Activated naive CD8-positive, alpha-beta T cell treated with anti-CD3 and anti-CD28 coated beads, Interleukin-2, amount 10 ng/mL, durations not matched to agents 7 days and 5 days (primary cell): ENCODE measurements at regions not wholly inside any gene's neighbourhood (a gene's known extent, or its start where the extent isn't known, plus 50 kb on each side); places are given as distances from the start of the nearest gene placed in this dataset.
"Not testable (repeated sequence)": the region's sequence is repeated elsewhere in the genome, so short reads cannot be mapped to it uniquely, and the experiment has no call there.

Source experiments
- ATAC-seq: fragments of 150-1000 bp; cut with Tn5 transposase; one replicate; pipeline ENCODE4 v1.10.0; 2021; ENCODE audit warnings: low read depth, moderate library complexity
- POLR2A ChIA-PET: fragments of 350-600 bp; sonication (Branson Sonifier 250); formaldehyde crosslinking; loops from one replicate; lab custom pipeline; 2021; ENCODE audit warnings: antibody characterized with exemption; lab: Charles Lee
- DNase-seq: peaks from one replicate; pipeline ENCODE4 v3.0.0; 2021
- H3K27ac Mint-ChIP-seq: one replicate; pipeline ENCODE4 v1.8.0; 2022; ENCODE audit warnings: mild to moderate bottlenecking, mixed read lengths
- H3K27me3 Mint-ChIP-seq: one replicate; pipeline ENCODE4 v1.8.0; 2022; ENCODE audit warnings: mild to moderate bottlenecking, moderate library complexity, mixed read lengths
- H3K36me3 Mint-ChIP-seq: one replicate; pipeline ENCODE4 v1.8.0; 2021; ENCODE audit warnings: mild to moderate bottlenecking, mixed read lengths
- H3K4me1 Mint-ChIP-seq: one replicate; pipeline ENCODE4 v1.8.0; 2021; ENCODE audit warnings: mixed read lengths
- H3K4me3 Mint-ChIP-seq: one replicate; pipeline ENCODE4 v1.8.0; 2022; ENCODE audit warnings: mild to moderate bottlenecking, moderate library complexity, mixed read lengths
- H3K9me3 Mint-ChIP-seq: one replicate; pipeline ENCODE4 v1.8.0; 2021; ENCODE audit warnings: mixed read lengths

- H3K9me3 Mint-ChIP-seq, ATAC-seq, POLR2A ChIA-PET, H3K4me3 Mint-ChIP-seq, DNase-seq, H3K4me1 Mint-ChIP-seq, H3K36me3 Mint-ChIP-seq, H3K27ac Mint-ChIP-seq, H3K27me3 Mint-ChIP-seq: not testable (repeated sequence)
Observed at GRCh38 chr2:66632882-66633281, 198.0 kb downstream of the MEIS1 start.

DNA sequence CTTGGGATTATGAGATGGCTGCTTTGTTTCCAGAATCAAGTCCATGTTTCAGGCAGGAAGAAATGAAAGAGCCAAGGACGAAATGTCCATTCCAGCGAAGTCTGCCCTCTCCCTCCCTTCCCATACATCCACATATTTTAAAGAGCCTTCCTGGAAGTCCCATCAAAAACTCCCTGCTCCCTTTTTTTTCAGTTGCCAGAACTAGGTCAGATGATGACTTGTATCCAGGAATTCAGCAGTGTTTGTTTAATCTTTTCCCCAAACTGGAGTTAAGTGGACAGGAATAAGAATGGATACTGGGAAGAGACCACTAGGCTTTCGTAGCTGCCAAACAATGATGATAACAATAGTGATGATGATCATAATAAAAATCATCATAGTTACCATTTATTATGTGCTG lies 198.7 kb downstream of the MEIS1 start:
- H3K9me3 Mint-ChIP-seq: peaks cover 2% of the 10 kb centered on the region
- no peak for ATAC-seq
- H3K36me3 Mint-ChIP-seq: no peaks in the 10 kb centered on the region
- no peak for DNase-seq
- POLR2A ChIA-PET: no interaction called here
- H3K4me3 Mint-ChIP-seq: no peak overlapping the region
- H3K27ac Mint-ChIP-seq: no peak overlapping the region
- H3K4me1 Mint-ChIP-seq: no peaks in the 10 kb centered on the region
- H3K27me3 Mint-ChIP-seq: no peaks in the 10 kb centered on the region

DNA sequence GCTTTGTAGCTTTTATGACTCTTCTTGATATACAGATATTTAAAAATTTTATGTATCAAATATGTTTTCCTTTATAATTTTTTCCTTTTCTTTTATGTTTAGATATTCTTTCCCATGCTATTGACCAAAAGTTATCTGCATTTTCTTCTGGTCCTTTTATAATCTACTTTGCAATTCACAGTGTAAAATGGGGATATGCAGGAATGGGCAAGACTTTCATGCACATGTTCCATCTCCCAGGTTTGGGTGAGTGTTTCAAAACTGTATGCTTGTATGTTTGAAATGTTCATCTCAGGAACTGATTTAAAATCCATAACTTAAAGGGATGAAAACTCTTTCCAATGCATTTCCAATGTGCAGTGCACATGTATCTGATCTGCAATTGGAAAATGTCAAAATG lies 199.9 kb downstream of the MEIS1 start:
- H3K36me3 Mint-ChIP-seq: no peaks in the 10 kb centered on the region
- H3K4me3 Mint-ChIP-seq: no peak overlapping the region
- no peaks in the 10 kb centered on the region for H3K4me1 Mint-ChIP-seq
- no peak for ATAC-seq
- DNase-seq: no peak
- H3K9me3 Mint-ChIP-seq: peaks cover 2% of the 10 kb centered on the region
- H3K27ac Mint-ChIP-seq: no peak overlapping the region
- H3K27me3 Mint-ChIP-seq: no peaks in the 10 kb centered on the region
- POLR2A ChIA-PET: no interaction called here

DNA sequence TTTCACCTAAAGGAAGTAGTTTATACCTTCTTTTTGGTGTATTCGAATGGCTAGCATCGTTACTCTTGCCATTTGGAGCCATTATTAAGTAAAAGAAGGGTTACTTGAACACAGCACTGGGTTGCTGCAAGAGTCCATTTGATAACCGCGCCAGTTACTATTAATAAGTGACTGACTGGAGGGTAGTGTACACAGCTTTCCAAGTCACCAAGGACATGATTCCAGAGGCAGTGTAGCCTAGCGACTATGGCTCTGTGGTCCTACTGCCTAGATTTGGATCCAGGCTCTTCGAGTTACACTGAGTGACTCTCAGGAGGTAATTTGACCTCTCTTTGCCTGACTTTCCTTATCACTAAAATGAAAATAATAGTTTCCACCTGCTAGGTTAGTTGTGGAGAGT lies 206.8 kb downstream of the MEIS1 start:
- POLR2A ChIA-PET: no interaction called here
- no peak for ATAC-seq
- DNase-seq: no peak
- H3K36me3 Mint-ChIP-seq: no peaks in the 10 kb centered on the region
- H3K27ac Mint-ChIP-seq: no peak overlapping the region
- H3K27me3 Mint-ChIP-seq: no peaks in the 10 kb centered on the region
- no peaks in the 10 kb centered on the region for H3K9me3 Mint-ChIP-seq
- H3K4me1 Mint-ChIP-seq: no peaks in the 10 kb centered on the region
- no peak overlapping the region for H3K4me3 Mint-ChIP-seq

GRCh38 chr2:66648081-66648480 lies 213.2 kb downstream of the MEIS1 start:
- POLR2A ChIA-PET, ATAC-seq: not testable (repeated sequence)

GRCh38 chr2:66649006-66649405 lies 214.1 kb downstream of the MEIS1 start:
- Mint-ChIP-seq H3K36me3 (no peaks in the 10 kb centered on the region), H3K4me3 (no peak overlapping the region), H3K27ac (no peak overlapping the region), H3K4me1 (no peaks in the 10 kb centered on the region), H3K27me3 (no peaks in the 10 kb centered on the region), H3K9me3 (no peaks in the 10 kb centered on the region)
- POLR2A ChIA-PET: no interaction called here
- ATAC-seq (no peak), DNase-seq (no peak)

More at GRCh38 chr2:66648081-66648480, 213.2 kb downstream of the MEIS1 start:
- not testable (repeated sequence) for H3K36me3 Mint-ChIP-seq, H3K27me3 Mint-ChIP-seq, H3K9me3 Mint-ChIP-seq, H3K4me3 Mint-ChIP-seq, H3K4me1 Mint-ChIP-seq, H3K27ac Mint-ChIP-seq, DNase-seq

GRCh38 chr2:66651295-66651694 lies 216.4 kb downstream of the MEIS1 start:
- POLR2A ChIA-PET: no interaction called here
- H3K4me3 Mint-ChIP-seq: no peak overlapping the region
- DNase-seq (no peak), ATAC-seq (no peak)
- no peaks in the 10 kb centered on the region for H3K36me3 Mint-ChIP-seq
- H3K9me3 Mint-ChIP-seq: no peaks in the 10 kb centered on the region
- no peak overlapping the region for H3K27ac Mint-ChIP-seq
- no peaks in the 10 kb centered on the region for H3K4me1 Mint-ChIP-seq
- H3K27me3 Mint-ChIP-seq: no peaks in the 10 kb centered on the region

DNA sequence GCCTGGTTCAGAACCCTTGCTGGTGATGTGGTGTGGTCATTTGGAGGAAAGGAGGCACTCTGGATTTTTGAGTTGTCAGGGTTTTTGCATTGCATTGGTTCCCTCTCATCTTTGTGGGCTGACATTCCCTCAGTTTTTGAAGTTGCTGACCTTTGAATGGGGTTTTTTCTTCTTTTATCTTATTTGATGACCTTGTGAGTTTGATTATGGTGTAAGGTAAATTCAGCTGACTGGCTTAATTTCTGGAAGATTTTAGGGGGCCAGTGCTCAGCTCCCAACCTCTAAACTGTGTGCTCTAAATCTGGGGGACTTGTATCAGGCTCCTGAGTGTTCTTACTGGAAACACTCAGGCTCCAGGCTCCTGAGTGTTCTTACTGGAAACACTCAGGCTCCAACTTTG lies 225.9 kb downstream of the MEIS1 start:
- no peak overlapping the region for H3K4me3 Mint-ChIP-seq
- H3K36me3 Mint-ChIP-seq: no peaks in the 10 kb centered on the region
- H3K27ac Mint-ChIP-seq: no peak overlapping the region
- POLR2A ChIA-PET: no interaction called here
- H3K9me3 Mint-ChIP-seq: no peaks in the 10 kb centered on the region
- DNase-seq: no peak
- no peaks in the 10 kb centered on the region for H3K4me1 Mint-ChIP-seq
- ATAC-seq: no peak
- no peaks in the 10 kb centered on the region for H3K27me3 Mint-ChIP-seq

DNA sequence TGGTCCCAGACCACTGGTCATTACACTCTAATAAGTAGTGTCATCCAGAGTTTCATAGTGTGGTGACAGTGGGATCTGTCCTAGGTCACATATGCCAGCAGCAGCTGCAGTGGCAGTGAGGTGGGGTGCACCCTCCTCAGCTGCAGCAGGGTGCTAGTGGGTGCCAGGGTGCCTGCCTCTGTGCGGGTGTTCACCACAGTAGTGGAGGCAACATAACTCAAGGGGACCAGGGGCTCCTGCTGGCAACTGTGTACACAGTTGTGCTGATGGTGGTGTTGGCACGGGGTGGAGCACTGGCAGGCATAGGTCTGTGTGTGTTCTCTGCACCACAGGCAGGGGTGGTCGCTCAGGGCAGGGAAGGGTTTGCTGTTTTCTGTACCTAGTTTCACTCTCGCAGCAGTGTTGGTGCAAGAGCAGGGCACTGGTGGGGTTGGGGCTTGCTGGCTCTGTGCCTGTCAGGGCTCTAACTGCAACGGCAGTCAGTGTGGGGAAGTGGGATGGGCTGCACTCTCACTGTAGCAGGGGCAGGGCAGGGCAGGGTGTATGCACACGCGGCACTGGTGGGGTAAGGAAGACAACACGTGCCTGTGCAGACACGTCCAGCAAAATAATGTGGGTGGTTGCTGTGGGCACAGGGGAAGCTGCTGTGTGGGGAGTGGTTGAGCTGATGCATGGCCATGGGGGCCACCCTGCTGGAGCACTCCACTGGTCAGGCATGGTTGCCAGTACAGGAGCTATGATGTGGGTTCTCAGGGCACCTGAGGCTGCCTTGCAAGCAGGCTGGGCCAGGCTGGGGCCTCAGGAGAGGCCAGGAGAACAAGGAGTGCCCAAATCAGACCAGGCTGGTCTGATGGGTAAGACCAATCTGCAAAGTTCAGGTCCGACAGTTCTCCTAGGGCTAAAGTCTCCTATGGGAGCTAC lies 226.6 kb downstream of the MEIS1 start:
- no peak for ATAC-seq
- no peak for DNase-seq
- Mint-ChIP-seq H3K27me3 (no peaks in the 10 kb centered on the region), H3K4me3 (no peak overlapping the region), H3K9me3 (no peaks in the 10 kb centered on the region), H3K4me1 (no peaks in the 10 kb centered on the region), H3K36me3 (no peaks in the 10 kb centered on the region), H3K27ac (no peak overlapping the region)
- POLR2A ChIA-PET: no interaction called here

DNA sequence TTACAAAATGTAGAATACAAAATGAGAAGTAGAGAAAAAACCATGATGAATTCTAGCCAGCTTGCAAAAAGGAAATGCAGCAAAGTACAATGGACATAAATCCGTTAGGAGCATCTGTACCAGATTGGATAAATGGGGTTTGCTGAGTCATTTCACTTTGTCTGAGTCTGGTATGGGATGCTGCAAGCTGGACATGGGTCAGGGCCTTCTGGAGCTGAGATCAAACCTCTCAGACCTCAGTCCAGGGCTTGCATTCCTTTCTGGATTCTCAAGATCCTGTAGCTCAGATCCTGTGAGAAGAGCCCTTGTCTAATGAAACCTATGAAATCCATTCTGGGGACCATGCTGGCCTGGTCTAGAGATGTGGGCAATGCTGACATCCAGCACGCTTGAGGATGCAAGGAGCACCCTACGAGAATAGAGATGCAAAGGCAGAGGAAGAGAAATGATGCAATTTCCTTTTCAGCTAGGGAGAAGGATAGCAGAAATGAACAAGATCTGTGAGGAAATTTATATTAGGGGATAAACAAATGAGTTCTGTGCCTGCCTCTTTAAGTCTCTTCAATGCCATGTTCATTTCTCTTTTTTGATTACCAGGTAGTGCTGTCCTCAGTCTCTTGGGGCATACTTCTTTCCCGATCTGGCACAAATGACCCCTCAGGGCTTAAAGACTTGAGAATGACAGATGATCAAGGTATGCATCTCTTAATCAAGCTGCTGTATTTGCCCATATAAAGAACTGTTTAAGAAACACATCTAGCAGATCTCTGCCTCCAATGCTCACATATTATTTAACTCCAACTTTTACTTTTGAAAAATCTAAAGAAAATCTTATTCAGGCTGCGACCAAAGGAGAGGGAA lies 230.4 kb downstream of the MEIS1 start:
- no peak for ATAC-seq
- POLR2A ChIA-PET: no interaction called here

DNA sequence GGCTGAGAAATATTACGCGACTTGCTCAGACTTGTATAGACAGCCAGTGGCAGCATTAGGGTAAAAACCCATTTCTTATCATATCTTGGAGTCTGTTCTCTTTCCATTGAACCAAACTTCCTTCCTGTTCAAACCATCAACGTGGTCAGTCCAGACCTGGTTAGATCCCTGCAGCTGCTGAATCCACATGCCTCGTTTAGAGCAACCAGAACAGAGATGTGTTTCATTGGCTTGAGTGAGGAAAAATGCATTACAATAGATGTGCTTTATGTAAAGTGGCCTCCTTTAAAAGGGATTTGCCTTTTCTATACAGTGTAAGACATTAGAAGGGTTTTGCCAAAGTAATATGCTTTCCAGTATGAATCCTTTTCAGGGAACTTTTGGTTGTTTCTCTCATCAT lies 232.4 kb downstream of the MEIS1 start:
- Mint-ChIP-seq H3K27me3 (no peaks in the 10 kb centered on the region), H3K4me3 (no peak overlapping the region), H3K9me3 (no peaks in the 10 kb centered on the region), H3K4me1 (no peaks in the 10 kb centered on the region), H3K27ac (no peak overlapping the region), H3K36me3 (no peaks in the 10 kb centered on the region)
- POLR2A ChIA-PET: no interaction called here
- DNase-seq (no peak), ATAC-seq (no peak)

More for the DNA sequence above, 230.4 kb downstream of the MEIS1 start:
- no peaks in the 10 kb centered on the region for H3K27me3 Mint-ChIP-seq
- no peaks in the 10 kb centered on the region for H3K4me1 Mint-ChIP-seq
- H3K9me3 Mint-ChIP-seq: no peaks in the 10 kb centered on the region
- no peak for DNase-seq
- H3K36me3 Mint-ChIP-seq: no peaks in the 10 kb centered on the region
- no peak overlapping the region for H3K27ac Mint-ChIP-seq
- H3K4me3 Mint-ChIP-seq: no peak overlapping the region

- Mint-ChIP-seq H3K27me3 (no peaks in the 10 kb centered on the region), H3K4me1 (no peaks in the 10 kb centered on the region), H3K27ac (no peak overlapping the region), H3K36me3 (no peaks in the 10 kb centered on the region), H3K9me3 (no peaks in the 10 kb centered on the region), H3K4me3 (no peak overlapping the region)
- POLR2A ChIA-PET: no interaction called here
- ATAC-seq (no peak), DNase-seq (no peak)
Observed at GRCh38 chr2:66673286-66673685, 238.4 kb downstream of the MEIS1 start.

DNA sequence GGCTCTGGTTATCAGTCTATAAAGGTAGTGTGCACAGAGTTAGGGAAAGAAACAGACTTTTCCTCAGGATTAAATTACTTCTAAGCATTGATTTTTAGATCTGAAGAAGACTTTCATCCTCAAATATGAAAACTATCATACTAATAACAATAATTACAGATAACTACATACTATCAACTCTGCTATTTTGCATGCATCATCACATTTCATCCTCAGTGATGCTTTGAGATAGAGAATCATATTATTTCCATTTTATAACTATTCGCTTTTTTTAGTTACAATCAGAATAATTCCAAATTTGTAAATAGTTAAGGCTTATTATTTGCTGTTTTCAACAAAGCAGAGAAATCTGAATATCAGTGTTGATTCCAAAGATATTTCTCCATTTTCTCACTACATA lies 239.2 kb downstream of the MEIS1 start:
- H3K27ac Mint-ChIP-seq: no peak overlapping the region
- H3K4me3 Mint-ChIP-seq: no peak overlapping the region
- no peaks in the 10 kb centered on the region for H3K36me3 Mint-ChIP-seq
- ATAC-seq (no peak), DNase-seq (no peak)
- POLR2A ChIA-PET: no interaction called here
- no peaks in the 10 kb centered on the region for H3K27me3 Mint-ChIP-seq
- no peaks in the 10 kb centered on the region for H3K9me3 Mint-ChIP-seq
- H3K4me1 Mint-ChIP-seq: no peaks in the 10 kb centered on the region

- Mint-ChIP-seq H3K4me3 (no peak overlapping the region), H3K27me3 (no peaks in the 10 kb centered on the region), H3K27ac (no peak overlapping the region), H3K36me3 (no peaks in the 10 kb centered on the region), H3K9me3 (no peaks in the 10 kb centered on the region), H3K4me1 (no peaks in the 10 kb centered on the region)
- ATAC-seq (no peak), DNase-seq (no peak)
- POLR2A ChIA-PET: no interaction called here
Observed at GRCh38 chr2:66675591-66675990, 240.7 kb downstream of the MEIS1 start.
